IMR-90 (cell line): ENCODE measurements at regions not wholly inside any gene's neighbourhood (a gene's known extent, or its start where the extent isn't known, plus 50 kb on each side); places are given as distances from the start of the nearest gene placed in this dataset.

Experiments
- ATAC-seq: fragments of 200-7000 bp; cut with Tn5 transposase; 2 replicates; pipeline ENCODE4 v1.9.1; 2020; ENCODE audit warnings: low read depth, mild to moderate bottlenecking, moderate library complexity
- BruUV-seq: library from RNA; stranded (reverse); fragments of 400-500 nt; replicated peaks from 2 replicates; lab custom pipeline; 2021; lab: Mats Ljungman, UMichigan
- CTCF ChIA-PET: fragments of 300-600 bp; formaldehyde crosslinking; extraction: SDS; loops from one replicate; lab custom pipeline; 2021; ENCODE audit warnings: antibody characterized with exemption; lab: Yijun Ruan, JAX
- POLR2A ChIA-PET: fragments of 300-600 bp; sonication (Branson Sonifier 250); formaldehyde crosslinking; loops from one replicate; lab custom pipeline; 2022; ENCODE audit warnings: antibody characterized with exemption; ENCODE audit not compliant: unreplicated experiment; lab: Charles Lee
- DNase-seq: peaks from one replicate; pipeline ENCODE4 v3.0.0; 2013
- H2AFZ ChIP-seq: replicated peaks from 2 replicates; pipeline ENCODE3; 2013; ENCODE audit warnings: low read length, mild to moderate bottlenecking; ENCODE audit not compliant: poor library complexity
- H2AK5ac ChIP-seq: 2 replicates; pipeline ENCODE4 v1.6.1; 2013; ENCODE audit warnings: low read depth, low read length, inconsistent platforms
- H2AK9ac ChIP-seq: replicated peaks from 2 replicates; pipeline ENCODE3; 2013; ENCODE audit warnings: mild to moderate bottlenecking, low read depth, low read length, moderate library complexity; ENCODE audit not compliant: poor library complexity
- H2BK120ac ChIP-seq: 2 replicates; pipeline ENCODE4 v1.6.1; 2013; ENCODE audit warnings: low read depth, low read length, inconsistent platforms
- H2BK15ac ChIP-seq: 3 replicates; pipeline ENCODE4 v1.6.1; 2013; ENCODE audit warnings: low read depth, low read length, inconsistent platforms
- H2BK20ac ChIP-seq: 2 replicates; pipeline ENCODE4 v1.6.1; 2013; ENCODE audit warnings: low read depth, mild to moderate bottlenecking, inconsistent platforms, low read length, moderate library complexity
- H2BK5ac ChIP-seq: 2 replicates; pipeline ENCODE4 v1.6.1; 2013; ENCODE audit warnings: mild to moderate bottlenecking, low read depth, low read length, inconsistent platforms; ENCODE audit not compliant: poor library complexity, severe bottlenecking
- H3K14ac ChIP-seq: replicated peaks from 2 replicates; pipeline ENCODE4 v1.6.1; 2013; ENCODE audit warnings: low read depth, low read length, inconsistent platforms
- H3K18ac ChIP-seq: 2 replicates; pipeline ENCODE4 v1.6.1; 2013; ENCODE audit warnings: low read depth, low read length, control low read depth
- H3K23ac ChIP-seq: 2 replicates; pipeline ENCODE4 v1.6.1; 2013; ENCODE audit warnings: low read depth, low read length, inconsistent platforms
- H3K27ac ChIP-seq: 2 replicates; pipeline ENCODE4 v1.5.1; 2013; ENCODE audit warnings: mild to moderate bottlenecking, control low read depth, low read length; ENCODE audit not compliant: insufficient read depth
- H3K27me3 ChIP-seq: 2 replicates; pipeline ENCODE4 v1.6.1; 2013; ENCODE audit warnings: low read length; ENCODE audit not compliant: control insufficient read depth, insufficient read depth
- H3K36me3 ChIP-seq: 2 replicates; pipeline ENCODE4 v1.6.1; 2013; ENCODE audit warnings: low read length, mixed read lengths; ENCODE audit not compliant: control insufficient read depth, insufficient read depth
- H3K4ac ChIP-seq: 2 replicates; pipeline ENCODE4 v1.6.1; 2013; ENCODE audit warnings: low read depth, low read length, inconsistent platforms
- H3K4me1 ChIP-seq: 2 replicates; pipeline ENCODE4 v1.6.1; 2013; ENCODE audit warnings: low read length, mixed read lengths; ENCODE audit not compliant: control insufficient read depth, insufficient read depth
- H3K4me2 ChIP-seq: 2 replicates; pipeline ENCODE4 v1.6.1; 2013; ENCODE audit warnings: low read depth, mild to moderate bottlenecking, control low read depth, low read length, moderate library complexity
- H3K4me3 ChIP-seq: 2 replicates; pipeline ENCODE4 v1.5.1; 2013; ENCODE audit warnings: low read depth, mild to moderate bottlenecking, control low read depth, low read length, moderate library complexity; ENCODE audit not compliant: insufficient read depth
- H3K56ac ChIP-seq: 2 replicates; pipeline ENCODE4 v1.6.1; 2013; ENCODE audit warnings: low read length, inconsistent platforms; ENCODE audit not compliant: insufficient read depth; ENCODE audit errors: extremely low read depth
- H3K79me1 ChIP-seq, 2 experiments: 2 replicates each; pipeline ENCODE4 v1.6.1; 2013; ENCODE audit warnings: low read length in 2 of 2, inconsistent platforms in 1 of 2, low read depth in 1 of 2
- H3K9ac ChIP-seq: 2 replicates; pipeline ENCODE4 v1.6.1; 2013; ENCODE audit warnings: low read depth, low read length, control low read depth
- H3K9me1 ChIP-seq: 2 replicates; pipeline ENCODE4 v1.6.1; 2013; ENCODE audit warnings: low read length, inconsistent platforms; ENCODE audit not compliant: insufficient read depth
- H3K9me3 ChIP-seq: 2 replicates; pipeline ENCODE4 v1.6.1; 2013; ENCODE audit warnings: low read length; ENCODE audit not compliant: control insufficient read depth, insufficient read depth
- H4K20me1 ChIP-seq: 2 replicates; pipeline ENCODE4 v1.6.1; 2013; ENCODE audit warnings: low read length, inconsistent platforms; ENCODE audit not compliant: insufficient read depth
- H4K5ac ChIP-seq: 2 replicates; pipeline ENCODE4 v1.6.1; 2013; ENCODE audit warnings: mild to moderate bottlenecking, low read depth, low read length, control low read depth
- H4K8ac ChIP-seq, 2 experiments: 2 replicates each; pipeline ENCODE4 v1.6.1; 2013; ENCODE audit warnings: low read depth in 2 of 2, low read length in 2 of 2, control low read depth in 1 of 2, inconsistent platforms in 1 of 2
- H4K91ac ChIP-seq: 2 replicates; pipeline ENCODE4 v1.6.1; 2013; ENCODE audit warnings: low read depth, low read length, inconsistent platforms; ENCODE audit not compliant: insufficient read depth
- BHLHE40 ChIP-seq: fragments of 150-350 bp; IDR thresholded peaks from 2 replicates; pipeline ENCODE4 v1.6.1; 2016; ENCODE audit warnings: mild to moderate bottlenecking, low read depth, low read length
- CEBPB ChIP-seq: IDR thresholded peaks from 2 replicates; pipeline ENCODE4 v1.6.1; 2012; ENCODE audit warnings: low read depth, low read length, improper control_type of control experiment
- CHD1 ChIP-seq: IDR thresholded peaks from 2 replicates; pipeline ENCODE4 v1.6.1; 2012; ENCODE audit warnings: low read depth, low read length, improper control_type of control experiment
- FOS ChIP-seq: fragments of 150-350 bp; IDR thresholded peaks from 2 replicates; pipeline ENCODE4 v1.6.1; 2016; ENCODE audit warnings: low read depth, low read length
- MAFK ChIP-seq: IDR thresholded peaks from 2 replicates; pipeline ENCODE4 v1.6.1; 2012; ENCODE audit warnings: low read depth, low read length, improper control_type of control experiment
- MXI1 ChIP-seq: IDR thresholded peaks from 2 replicates; pipeline ENCODE4 v1.6.1; 2012; ENCODE audit warnings: low read depth, mild to moderate bottlenecking, low read length, moderate library complexity, borderline replicate concordance
- NFE2L2 ChIP-seq: fragments of 150-350 bp; IDR thresholded peaks from 2 replicates; pipeline ENCODE4 v1.6.1; 2016; ENCODE audit warnings: low read depth, mild to moderate bottlenecking, low read length
- RAD21 ChIP-seq: IDR thresholded peaks from 2 replicates; pipeline ENCODE4 v1.6.1; 2012; ENCODE audit warnings: low read length, improper control_type of control experiment
- RCOR1 ChIP-seq: IDR thresholded peaks from 2 replicates; pipeline ENCODE4 v1.6.1; 2012; ENCODE audit warnings: mild to moderate bottlenecking, low read length, improper control_type of control experiment; ENCODE audit not compliant: insufficient replicate concordance
- RFX5 ChIP-seq: IDR thresholded peaks from 2 replicates; pipeline ENCODE4 v1.8.0; 2012; ENCODE audit warnings: low read depth, mild to moderate bottlenecking, low read length, moderate library complexity
- SMC3 ChIP-seq: fragments of 150-350 bp; IDR thresholded peaks from 2 replicates; pipeline ENCODE4 v1.6.1; 2016; ENCODE audit warnings: low read depth, mild to moderate bottlenecking, antibody characterized with exemption, low read length, moderate library complexity
- dilution Hi-C: fragments of 300-500 bp; cut with HindIII; formaldehyde crosslinking; loops from one replicate; pipeline ENCODE4 v1.14.3; 2018; ENCODE audit warnings: low sequenced_read_pairs; ENCODE audit not compliant: unreplicated experiment
- in situ Hi-C: fragments of 300-500 bp; cut with MboI; formaldehyde crosslinking; loops from 3 replicates; pipeline ENCODE4 v1.14.3; 2019; ENCODE audit warnings: low sequenced_read_pairs, inconsistent platforms, mixed read lengths
- intact Hi-C: fragments of 100-400 bp; cut with micrococcal nuclease; formaldehyde crosslinking; loops from 2 replicates; pipeline ENCODE4 v1.10.0; 2022
- TF ChIP-seq, protein P1 (sequence below): fragments of 150-350 bp; IDR thresholded peaks from 2 replicates; pipeline ENCODE4 v1.6.1; 2017; ENCODE audit warnings: mild to moderate bottlenecking, antibody characterized with exemption, low read length, low read depth

DNA sequence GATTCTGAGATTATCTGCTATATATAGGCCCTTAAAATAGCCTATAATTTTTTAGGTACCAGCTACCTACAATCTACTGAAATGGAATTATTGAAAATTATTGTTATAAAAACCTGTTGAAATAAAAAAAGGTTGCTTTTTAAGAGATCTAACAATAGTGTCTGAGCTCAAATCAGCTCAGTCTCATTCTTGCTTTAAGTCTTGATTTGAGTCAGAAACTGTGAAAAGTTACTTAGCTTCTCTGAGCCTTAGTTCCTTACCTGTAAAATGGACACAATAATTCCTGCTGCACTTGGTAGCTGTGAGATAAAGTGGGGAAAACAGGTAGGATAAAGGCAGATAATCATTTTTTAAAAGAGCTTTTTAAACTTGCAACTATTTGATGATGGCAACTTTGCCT lies 118.8 kb upstream of the UBE2E2 start:
- H3K36me3 ChIP-seq, result no peaks in the 10 kb centered on the region
- no peak overlapping the region for H2BK20ac ChIP-seq
- H3K18ac ChIP-seq, result no peak overlapping the region
- intact Hi-C loops (no loop called here), in situ Hi-C loops (no loop called here), dilution Hi-C loops (no loop called here)
- no peak overlapping the region for H2AK9ac ChIP-seq
- no peak overlapping the region for H3K56ac ChIP-seq
- no peak overlapping the region for H2BK120ac ChIP-seq
- no peak overlapping the region for H3K9ac ChIP-seq
- no peak overlapping the region for H2BK15ac ChIP-seq
- DNase-seq (no peak), ATAC-seq (no peak)
- no peak overlapping the region for H2AK5ac ChIP-seq
- TF ChIP-seq RAD21, result no peak
- TF ChIP-seq MXI1, result no peak
- no peak for TF ChIP-seq MAFK
- TF ChIP-seq, protein P1, sequence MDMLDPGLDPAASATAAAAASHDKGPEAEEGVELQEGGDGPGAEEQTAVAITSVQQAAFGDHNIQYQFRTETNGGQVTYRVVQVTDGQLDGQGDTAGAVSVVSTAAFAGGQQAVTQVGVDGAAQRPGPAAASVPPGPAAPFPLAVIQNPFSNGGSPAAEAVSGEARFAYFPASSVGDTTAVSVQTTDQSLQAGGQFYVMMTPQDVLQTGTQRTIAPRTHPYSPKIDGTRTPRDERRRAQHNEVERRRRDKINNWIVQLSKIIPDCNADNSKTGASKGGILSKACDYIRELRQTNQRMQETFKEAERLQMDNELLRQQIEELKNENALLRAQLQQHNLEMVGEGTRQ, result no peak
- no peak for TF ChIP-seq CEBPB
- TF ChIP-seq CHD1, result no peak
- no peak for TF ChIP-seq FOS
- TF ChIP-seq RFX5, result no peak
- TF ChIP-seq SMC3, result no peak
- no peak for TF ChIP-seq BHLHE40
- TF ChIP-seq NFE2L2, result no peak
- TF ChIP-seq RCOR1, result no peak
- no peak overlapping the region for H3K4ac ChIP-seq
- no peak overlapping the region for H4K5ac ChIP-seq
- no peaks in the 10 kb centered on the region for H3K9me1 ChIP-seq
- no peak overlapping the region for H3K4me2 ChIP-seq
- H2AFZ ChIP-seq, result no peak overlapping the region
- H3K27me3 ChIP-seq, result no peaks in the 10 kb centered on the region; the same call in 1 of the 2 replicates
- ChIA-PET CTCF (no interaction called here), POLR2A (interaction anchor here (0.5 kb wide), 1 partner anchor 1533 kb away, joined by 3 read pairs; no protein-coding TSS in a partner anchor)
- H3K4me3 ChIP-seq, result no peak overlapping the region
- H3K79me1 ChIP-seq, result no peaks in the 10 kb centered on the region
- no peaks in the 10 kb centered on the region for H4K20me1 ChIP-seq
- H3K9me3 ChIP-seq, result no peaks in the 10 kb centered on the region
- H3K4me1 ChIP-seq, result no peaks in the 10 kb centered on the region
- no peak overlapping the region for H3K27ac ChIP-seq
- no peak overlapping the region for H3K14ac ChIP-seq
- H4K8ac ChIP-seq, result no peak overlapping the region
- BruUV-seq, result no TSS peak
- H4K91ac ChIP-seq, result no peak overlapping the region
- no peak overlapping the region for H3K23ac ChIP-seq
- H2BK5ac ChIP-seq, result no peak overlapping the region
